ENCODE measurements at regions not wholly inside any gene's neighbourhood (a gene's known extent, or its start where the extent isn't known, plus 50 kb on each side); places are given as distances from the start of the nearest gene placed in this dataset.
"Not testable (repeated sequence)": the region's sequence is repeated elsewhere in the genome, so short reads cannot be mapped to it uniquely, and the experiment has no call there.

GRCh38 chr2:239736358-239737143 lies 288.6 kb downstream of the NDUFA10 start:
- no peak for DNase-seq

- no peak for DNase-seq
Measured at GRCh38 chr2:239735829-239736357, 289.2 kb downstream of the NDUFA10 start.

GRCh38 chr2:239735131-239735828 lies 289.9 kb downstream of the NDUFA10 start:
- peak; percentile 1 for DNase-seq

- DNase-seq = no peak
Measured at GRCh38 chr2:239734436-239735005, 290.6 kb downstream of the NDUFA10 start.

- DNase-seq = no peak
Measured at GRCh38 chr2:239732666-239733010, 292.5 kb downstream of the NDUFA10 start.

- no peak for DNase-seq
Measured at GRCh38 chr2:239731998-239732665, 293.0 kb downstream of the NDUFA10 start.

GRCh38 chr2:239731422-239731821 lies 293.7 kb downstream of the NDUFA10 start:
- no peak for DNase-seq

GRCh38 chr2:239730897-239731296 lies 294.2 kb downstream of the NDUFA10 start:
- DNase-seq = no peak

- not testable (repeated sequence) for DNase-seq
Measured at GRCh38 chr2:239730567-239730882, 294.6 kb downstream of the NDUFA10 start.

- DNase-seq = no peak
Measured at GRCh38 chr2:239729681-239730566, 295.2 kb downstream of the NDUFA10 start.

GRCh38 chr2:239729151-239729550 lies 296.0 kb downstream of the NDUFA10 start:
- DNase-seq = no peak

GRCh38 chr2:239728751-239729150 lies 296.4 kb downstream of the NDUFA10 start:
- DNase-seq = no peak

- no peak for DNase-seq
Measured at GRCh38 chr2:239727776-239728600, 297.2 kb downstream of the NDUFA10 start.

GRCh38 chr2:239727182-239727775 lies 297.9 kb downstream of the NDUFA10 start:
- no peak for DNase-seq

GRCh38 chr2:239726631-239727181 lies 298.4 kb downstream of the NDUFA10 start:
- no peak for DNase-seq

GRCh38 chr2:239726091-239726591 lies 299.0 kb downstream of the NDUFA10 start:
- no peak for DNase-seq

GRCh38 chr2:239725551-239725890 lies 299.6 kb downstream of the NDUFA10 start:
- DNase-seq = no peak

- no peak for DNase-seq
Measured at GRCh38 chr2:239724851-239725550, 300.1 kb downstream of the NDUFA10 start.

- DNase-seq = no peak
Measured at GRCh38 chr2:239724194-239724849, 300.8 kb downstream of the NDUFA10 start.
